Neuron (in vitro differentiated cells): ENCODE measurements at regions not wholly inside any gene's neighbourhood (a gene's known extent, or its start where the extent isn't known, plus 50 kb on each side); places are given as distances from the start of the nearest gene placed in this dataset.

Experiments used
- H2AFZ ChIP-seq: one replicate; pipeline ENCODE4 v1.6.1; 2013; ENCODE audit warnings: low read depth, mild to moderate bottlenecking, inconsistent platforms, low read length, moderate library complexity
- H3K27me3 ChIP-seq: one replicate; pipeline ENCODE4 v1.6.1; 2013; ENCODE audit warnings: low read length; ENCODE audit not compliant: insufficient read depth
- H3K36me3 ChIP-seq: one replicate; pipeline ENCODE4 v1.6.1; 2013; ENCODE audit warnings: low read length; ENCODE audit not compliant: insufficient read depth
- H3K4me1 ChIP-seq: one replicate; pipeline ENCODE4 v1.6.1; 2013; ENCODE audit warnings: low read length; ENCODE audit not compliant: insufficient read depth
- H3K4me3 ChIP-seq: 2 replicates; pipeline ENCODE4 v1.5.1; 2013; ENCODE audit warnings: mild to moderate bottlenecking, low read length, moderate library complexity
- H3K9me3 ChIP-seq: one replicate; pipeline ENCODE4 v1.6.1; 2013; ENCODE audit warnings: low read length

- Histone ChIP-seq H2AFZ (no peak overlapping the region), H3K4me1 (no peaks in the 10 kb centered on the region), H3K36me3 (no peaks in the 10 kb centered on the region), H3K4me3 (no peak overlapping the region), H3K9me3 (peaks cover 12% of the 10 kb centered on the region), H3K27me3 (no peaks in the 10 kb centered on the region)
Observed at GRCh38 chr18:28952339-28952738, 775.4 kb upstream of the CDH2 start.

DNA sequence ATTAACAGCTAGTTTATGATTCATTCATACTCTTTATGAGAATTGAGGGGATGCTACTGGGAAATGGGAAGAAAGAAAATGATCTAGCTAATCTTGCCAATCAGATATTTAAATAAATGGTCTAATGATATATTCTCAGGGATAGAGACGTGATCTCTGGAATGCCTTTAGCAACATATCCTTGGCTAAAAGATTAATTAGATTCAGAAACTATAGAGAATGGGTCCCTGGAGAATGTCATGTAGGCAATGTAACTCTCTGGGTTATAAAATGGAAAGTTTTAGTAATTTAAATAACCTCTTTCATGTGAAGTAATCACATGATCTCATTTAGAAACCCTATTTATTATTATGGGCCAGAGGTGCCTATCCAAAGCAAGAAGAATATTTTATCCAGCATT is 771.0 kb upstream of the CDH2 start:
- Histone ChIP-seq H2AFZ (no peak overlapping the region), H3K9me3 (peaks cover 12% of the 10 kb centered on the region), H3K27me3 (no peaks in the 10 kb centered on the region), H3K4me1 (no peaks in the 10 kb centered on the region), H3K4me3 (no peak overlapping the region), H3K36me3 (no peaks in the 10 kb centered on the region)

GRCh38 chr18:28946471-28946870 is 769.5 kb upstream of the CDH2 start:
- H3K4me3 ChIP-seq = no peak overlapping the region

GRCh38 chr18:28922936-28923335 is 746.0 kb upstream of the CDH2 start:
- Histone ChIP-seq H3K27me3 (no peaks in the 10 kb centered on the region), H2AFZ (no peak overlapping the region), H3K36me3 (no peaks in the 10 kb centered on the region), H3K9me3 (no peaks in the 10 kb centered on the region), H3K4me1 (no peaks in the 10 kb centered on the region), H3K4me3 (no peak overlapping the region)

More at GRCh38 chr18:28946471-28946870, 769.5 kb upstream of the CDH2 start:
- Histone ChIP-seq H3K36me3 (no peaks in the 10 kb centered on the region), H3K4me1 (no peaks in the 10 kb centered on the region), H3K9me3 (peaks cover under 1% of the 10 kb centered on the region), H3K27me3 (no peaks in the 10 kb centered on the region), H2AFZ (no peak overlapping the region)

DNA sequence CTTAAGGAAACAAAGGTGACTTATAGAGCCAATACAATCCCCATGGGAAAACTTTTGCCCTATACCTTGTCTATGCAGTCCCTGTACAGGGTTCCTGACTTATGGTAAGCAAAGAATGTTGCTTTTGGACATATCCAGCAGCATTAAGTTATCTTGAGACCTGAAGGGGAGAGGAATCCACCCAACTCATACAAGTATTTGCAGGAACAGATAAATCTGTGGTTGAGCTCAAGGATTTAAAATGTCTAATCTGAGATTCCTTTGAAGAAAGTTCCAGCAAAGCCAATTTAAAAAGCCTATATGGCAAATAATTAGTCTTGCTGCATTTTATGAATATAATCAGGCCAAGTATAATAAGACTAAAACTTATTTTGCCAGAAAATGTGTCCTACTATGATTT is 739.5 kb upstream of the CDH2 start:
- H3K4me1 ChIP-seq = no peaks in the 10 kb centered on the region
- no peak overlapping the region for H3K4me3 ChIP-seq
- no peak overlapping the region for H2AFZ ChIP-seq
- no peaks in the 10 kb centered on the region for H3K36me3 ChIP-seq
- no peaks in the 10 kb centered on the region for H3K27me3 ChIP-seq
- peaks cover 3% of the 10 kb centered on the region for H3K9me3 ChIP-seq

GRCh38 chr18:28905509-28905908 is 728.6 kb upstream of the CDH2 start:
- Histone ChIP-seq H3K9me3 (no peaks in the 10 kb centered on the region), H3K36me3 (no peaks in the 10 kb centered on the region), H3K4me3 (no peak overlapping the region), H3K27me3 (no peaks in the 10 kb centered on the region), H3K4me1 (peaks cover 10% of the 10 kb centered on the region), H2AFZ (no peak overlapping the region)

DNA sequence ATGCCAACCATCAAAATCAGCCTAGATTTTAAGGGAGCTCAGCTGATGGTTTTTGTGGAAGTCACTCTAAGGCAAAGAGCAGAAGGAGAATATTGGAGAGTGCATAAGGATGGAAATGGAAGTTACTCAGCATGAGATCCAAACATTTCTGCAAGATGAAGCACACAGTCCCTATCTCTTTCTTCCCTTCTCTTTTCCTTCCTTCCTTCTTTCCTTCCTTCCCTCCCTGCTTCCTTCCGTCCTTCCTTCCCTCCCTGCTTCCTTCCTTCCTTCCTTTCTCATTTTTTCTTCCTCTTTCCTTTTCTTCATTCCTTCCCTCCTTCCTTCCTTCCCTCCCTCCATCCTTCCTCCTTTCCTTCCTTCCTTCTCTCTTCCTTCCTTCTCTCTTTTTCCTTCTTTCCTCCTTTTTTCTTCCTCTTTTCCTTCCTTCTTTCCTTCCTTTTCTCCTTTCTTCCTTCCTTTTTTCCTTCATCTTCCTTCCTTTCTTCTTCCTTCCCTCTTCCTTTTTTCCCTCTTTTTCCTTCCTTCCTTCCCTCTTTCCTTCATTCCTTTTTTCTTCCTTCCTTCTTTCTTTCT is 727.9 kb upstream of the CDH2 start:
- Histone ChIP-seq H3K4me1 (peaks cover 10% of the 10 kb centered on the region), H2AFZ (no peak overlapping the region), H3K4me3 (no peak overlapping the region), H3K9me3 (no peaks in the 10 kb centered on the region), H3K27me3 (no peaks in the 10 kb centered on the region), H3K36me3 (no peaks in the 10 kb centered on the region)

DNA sequence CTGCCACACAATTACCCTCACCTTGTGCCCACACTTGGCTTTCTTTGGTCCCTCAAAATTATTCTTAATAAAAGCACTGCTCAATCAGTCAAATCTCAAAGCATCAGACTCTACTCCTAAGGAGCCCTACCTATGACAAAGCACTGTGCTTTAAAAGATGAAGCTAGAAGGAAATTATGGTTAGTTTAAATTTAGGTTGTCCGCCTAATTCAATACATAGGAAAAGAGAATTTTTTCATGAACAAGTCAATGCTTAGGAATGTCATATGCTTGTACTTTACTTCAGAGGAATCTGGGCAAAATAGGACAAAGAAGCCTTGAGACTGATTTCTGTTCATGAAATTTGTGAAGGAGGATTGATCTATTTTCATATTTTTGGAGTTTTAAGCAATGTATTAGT is 726.4 kb upstream of the CDH2 start:
- no peaks in the 10 kb centered on the region for H3K4me1 ChIP-seq
- H3K9me3 ChIP-seq = no peaks in the 10 kb centered on the region
- H2AFZ ChIP-seq = no peak overlapping the region
- H3K36me3 ChIP-seq = no peaks in the 10 kb centered on the region
- no peaks in the 10 kb centered on the region for H3K27me3 ChIP-seq
- no peak overlapping the region for H3K4me3 ChIP-seq

DNA sequence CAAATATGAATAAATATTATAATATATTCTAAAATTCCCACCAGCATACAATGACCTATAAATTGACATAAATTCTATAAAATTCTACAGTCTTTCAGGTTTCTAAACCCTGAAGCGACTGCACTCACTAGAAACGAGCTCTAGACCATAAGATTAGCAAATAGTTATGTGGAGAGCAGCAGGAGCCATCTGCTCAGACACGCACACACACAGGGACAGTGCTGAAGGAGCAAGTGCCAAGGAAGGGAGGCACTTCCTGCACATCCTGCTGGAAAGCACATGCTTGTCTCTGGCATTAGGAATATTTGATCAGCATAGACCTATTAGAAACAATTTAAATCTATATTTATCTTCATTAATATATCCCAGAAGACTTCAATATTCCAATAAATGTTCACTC is 713.9 kb upstream of the CDH2 start:
- Histone ChIP-seq H3K27me3 (no peaks in the 10 kb centered on the region), H3K4me3 (no peak overlapping the region), H2AFZ (no peak overlapping the region)

GRCh38 chr18:28884304-28884703 is 707.4 kb upstream of the CDH2 start:
- H3K4me3 ChIP-seq = no peak overlapping the region
- H3K27me3 ChIP-seq = no peaks in the 10 kb centered on the region
- H3K36me3 ChIP-seq = no peaks in the 10 kb centered on the region
- no peaks in the 10 kb centered on the region for H3K4me1 ChIP-seq
- no peak overlapping the region for H2AFZ ChIP-seq
- no peaks in the 10 kb centered on the region for H3K9me3 ChIP-seq

More for the DNA sequence above, 713.9 kb upstream of the CDH2 start:
- Histone ChIP-seq H3K36me3 (no peaks in the 10 kb centered on the region), H3K4me1 (no peaks in the 10 kb centered on the region), H3K9me3 (no peaks in the 10 kb centered on the region)

- Histone ChIP-seq H3K27me3 (no peaks in the 10 kb centered on the region), H3K4me1 (no peaks in the 10 kb centered on the region), H3K9me3 (no peaks in the 10 kb centered on the region), H2AFZ (no peak overlapping the region), H3K36me3 (no peaks in the 10 kb centered on the region), H3K4me3 (no peak overlapping the region)
Observed at GRCh38 chr18:28880856-28881255, 703.9 kb upstream of the CDH2 start.

GRCh38 chr18:28875059-28875458 is 698.1 kb upstream of the CDH2 start:
- H2AFZ ChIP-seq = no peak overlapping the region
- H3K27me3 ChIP-seq = no peaks in the 10 kb centered on the region
- H3K4me1 ChIP-seq = no peaks in the 10 kb centered on the region
- H3K9me3 ChIP-seq = no peaks in the 10 kb centered on the region
- H3K36me3 ChIP-seq = no peaks in the 10 kb centered on the region
- H3K4me3 ChIP-seq = no peak overlapping the region

GRCh38 chr18:28863396-28863795 is 686.5 kb upstream of the CDH2 start:
- Histone ChIP-seq H3K4me1 (peaks cover 7% of the 10 kb centered on the region), H3K36me3 (no peaks in the 10 kb centered on the region), H2AFZ (no peak overlapping the region), H3K9me3 (no peaks in the 10 kb centered on the region), H3K27me3 (no peaks in the 10 kb centered on the region), H3K4me3 (no peak overlapping the region)

GRCh38 chr18:28858248-28858647 is 681.3 kb upstream of the CDH2 start:
- H3K4me1 ChIP-seq = peaks cover 21% of the 10 kb centered on the region
- no peaks in the 10 kb centered on the region for H3K27me3 ChIP-seq
- H2AFZ ChIP-seq = no peak overlapping the region
- no peaks in the 10 kb centered on the region for H3K9me3 ChIP-seq
- H3K4me3 ChIP-seq = no peak overlapping the region
- H3K36me3 ChIP-seq = no peaks in the 10 kb centered on the region
